IMR-90 (cell line): ENCODE measurements at regions not wholly inside any gene's neighbourhood (a gene's known extent, or its start where the extent isn't known, plus 50 kb on each side); places are given as distances from the start of the nearest gene placed in this dataset.

Experiments used
- ATAC-seq: fragments of 200-7000 bp; cut with Tn5 transposase; 2 replicates; pipeline ENCODE4 v1.9.1; 2020; ENCODE audit warnings: low read depth, mild to moderate bottlenecking, moderate library complexity
- BruUV-seq: library from RNA; stranded (reverse); fragments of 400-500 nt; replicated peaks from 2 replicates; lab custom pipeline; 2021; lab: Mats Ljungman, UMichigan
- CTCF ChIA-PET: fragments of 300-600 bp; formaldehyde crosslinking; extraction: SDS; loops from one replicate; lab custom pipeline; 2021; ENCODE audit warnings: antibody characterized with exemption; lab: Yijun Ruan, JAX
- POLR2A ChIA-PET: fragments of 300-600 bp; sonication (Branson Sonifier 250); formaldehyde crosslinking; loops from one replicate; lab custom pipeline; 2022; ENCODE audit warnings: antibody characterized with exemption; ENCODE audit not compliant: unreplicated experiment; lab: Charles Lee
- DNase-seq: peaks from one replicate; pipeline ENCODE4 v3.0.0; 2013
- H2AFZ ChIP-seq: replicated peaks from 2 replicates; pipeline ENCODE3; 2013; ENCODE audit warnings: low read length, mild to moderate bottlenecking; ENCODE audit not compliant: poor library complexity
- H2AK5ac ChIP-seq: 2 replicates; pipeline ENCODE4 v1.6.1; 2013; ENCODE audit warnings: low read depth, low read length, inconsistent platforms
- H2AK9ac ChIP-seq: replicated peaks from 2 replicates; pipeline ENCODE3; 2013; ENCODE audit warnings: mild to moderate bottlenecking, low read depth, low read length, moderate library complexity; ENCODE audit not compliant: poor library complexity
- H2BK120ac ChIP-seq: 2 replicates; pipeline ENCODE4 v1.6.1; 2013; ENCODE audit warnings: low read depth, low read length, inconsistent platforms
- H2BK15ac ChIP-seq: 3 replicates; pipeline ENCODE4 v1.6.1; 2013; ENCODE audit warnings: low read depth, low read length, inconsistent platforms
- H2BK20ac ChIP-seq: 2 replicates; pipeline ENCODE4 v1.6.1; 2013; ENCODE audit warnings: low read depth, mild to moderate bottlenecking, inconsistent platforms, low read length, moderate library complexity
- H2BK5ac ChIP-seq: 2 replicates; pipeline ENCODE4 v1.6.1; 2013; ENCODE audit warnings: mild to moderate bottlenecking, low read depth, low read length, inconsistent platforms; ENCODE audit not compliant: poor library complexity, severe bottlenecking
- H3K14ac ChIP-seq: replicated peaks from 2 replicates; pipeline ENCODE4 v1.6.1; 2013; ENCODE audit warnings: low read depth, low read length, inconsistent platforms
- H3K18ac ChIP-seq: 2 replicates; pipeline ENCODE4 v1.6.1; 2013; ENCODE audit warnings: low read depth, low read length, control low read depth
- H3K23ac ChIP-seq: 2 replicates; pipeline ENCODE4 v1.6.1; 2013; ENCODE audit warnings: low read depth, low read length, inconsistent platforms
- H3K27ac ChIP-seq: 2 replicates; pipeline ENCODE4 v1.5.1; 2013; ENCODE audit warnings: mild to moderate bottlenecking, control low read depth, low read length; ENCODE audit not compliant: insufficient read depth
- H3K27me3 ChIP-seq: 2 replicates; pipeline ENCODE4 v1.6.1; 2013; ENCODE audit warnings: low read length; ENCODE audit not compliant: control insufficient read depth, insufficient read depth
- H3K36me3 ChIP-seq: 2 replicates; pipeline ENCODE4 v1.6.1; 2013; ENCODE audit warnings: low read length, mixed read lengths; ENCODE audit not compliant: control insufficient read depth, insufficient read depth
- H3K4ac ChIP-seq: 2 replicates; pipeline ENCODE4 v1.6.1; 2013; ENCODE audit warnings: low read depth, low read length, inconsistent platforms
- H3K4me1 ChIP-seq: 2 replicates; pipeline ENCODE4 v1.6.1; 2013; ENCODE audit warnings: low read length, mixed read lengths; ENCODE audit not compliant: control insufficient read depth, insufficient read depth
- H3K4me2 ChIP-seq: 2 replicates; pipeline ENCODE4 v1.6.1; 2013; ENCODE audit warnings: low read depth, mild to moderate bottlenecking, control low read depth, low read length, moderate library complexity
- H3K4me3 ChIP-seq: 2 replicates; pipeline ENCODE4 v1.5.1; 2013; ENCODE audit warnings: low read depth, mild to moderate bottlenecking, control low read depth, low read length, moderate library complexity; ENCODE audit not compliant: insufficient read depth
- H3K56ac ChIP-seq: 2 replicates; pipeline ENCODE4 v1.6.1; 2013; ENCODE audit warnings: low read length, inconsistent platforms; ENCODE audit not compliant: insufficient read depth; ENCODE audit errors: extremely low read depth
- H3K79me1 ChIP-seq, 2 experiments: 2 replicates each; pipeline ENCODE4 v1.6.1; 2013; ENCODE audit warnings: low read length in 2 of 2, inconsistent platforms in 1 of 2, low read depth in 1 of 2
- H3K9ac ChIP-seq: 2 replicates; pipeline ENCODE4 v1.6.1; 2013; ENCODE audit warnings: low read depth, low read length, control low read depth
- H3K9me1 ChIP-seq: 2 replicates; pipeline ENCODE4 v1.6.1; 2013; ENCODE audit warnings: low read length, inconsistent platforms; ENCODE audit not compliant: insufficient read depth
- H3K9me3 ChIP-seq: 2 replicates; pipeline ENCODE4 v1.6.1; 2013; ENCODE audit warnings: low read length; ENCODE audit not compliant: control insufficient read depth, insufficient read depth
- H4K20me1 ChIP-seq: 2 replicates; pipeline ENCODE4 v1.6.1; 2013; ENCODE audit warnings: low read length, inconsistent platforms; ENCODE audit not compliant: insufficient read depth
- H4K5ac ChIP-seq: 2 replicates; pipeline ENCODE4 v1.6.1; 2013; ENCODE audit warnings: mild to moderate bottlenecking, low read depth, low read length, control low read depth
- H4K8ac ChIP-seq, 2 experiments: 2 replicates each; pipeline ENCODE4 v1.6.1; 2013; ENCODE audit warnings: low read depth in 2 of 2, low read length in 2 of 2, control low read depth in 1 of 2, inconsistent platforms in 1 of 2
- H4K91ac ChIP-seq: 2 replicates; pipeline ENCODE4 v1.6.1; 2013; ENCODE audit warnings: low read depth, low read length, inconsistent platforms; ENCODE audit not compliant: insufficient read depth
- BHLHE40 ChIP-seq: fragments of 150-350 bp; IDR thresholded peaks from 2 replicates; pipeline ENCODE4 v1.6.1; 2016; ENCODE audit warnings: mild to moderate bottlenecking, low read depth, low read length
- CEBPB ChIP-seq: IDR thresholded peaks from 2 replicates; pipeline ENCODE4 v1.6.1; 2012; ENCODE audit warnings: low read depth, low read length, improper control_type of control experiment
- CHD1 ChIP-seq: IDR thresholded peaks from 2 replicates; pipeline ENCODE4 v1.6.1; 2012; ENCODE audit warnings: low read depth, low read length, improper control_type of control experiment
- ELK1 ChIP-seq: fragments of 150-350 bp; IDR thresholded peaks from 2 replicates; pipeline ENCODE4 v1.6.1; 2016; ENCODE audit warnings: low read depth, mild to moderate bottlenecking, low read length, moderate library complexity, borderline replicate concordance
- FOS ChIP-seq: fragments of 150-350 bp; IDR thresholded peaks from 2 replicates; pipeline ENCODE4 v1.6.1; 2016; ENCODE audit warnings: low read depth, low read length
- MAFK ChIP-seq: IDR thresholded peaks from 2 replicates; pipeline ENCODE4 v1.6.1; 2012; ENCODE audit warnings: low read depth, low read length, improper control_type of control experiment
- MAZ ChIP-seq: IDR thresholded peaks from 2 replicates; pipeline ENCODE4 v1.6.1; 2012; ENCODE audit warnings: low read depth, mild to moderate bottlenecking, low read length, improper control_type of control experiment, moderate library complexity, borderline replicate concordance
- MXI1 ChIP-seq: IDR thresholded peaks from 2 replicates; pipeline ENCODE4 v1.6.1; 2012; ENCODE audit warnings: low read depth, mild to moderate bottlenecking, low read length, moderate library complexity, borderline replicate concordance
- NFE2L2 ChIP-seq: fragments of 150-350 bp; IDR thresholded peaks from 2 replicates; pipeline ENCODE4 v1.6.1; 2016; ENCODE audit warnings: low read depth, mild to moderate bottlenecking, low read length
- POLR2A ChIP-seq: IDR thresholded peaks from 2 replicates; pipeline ENCODE4 v1.6.1; 2012; ENCODE audit warnings: mild to moderate bottlenecking, low read depth, low read length
- RAD21 ChIP-seq: IDR thresholded peaks from 2 replicates; pipeline ENCODE4 v1.6.1; 2012; ENCODE audit warnings: low read length, improper control_type of control experiment
- RCOR1 ChIP-seq: IDR thresholded peaks from 2 replicates; pipeline ENCODE4 v1.6.1; 2012; ENCODE audit warnings: mild to moderate bottlenecking, low read length, improper control_type of control experiment; ENCODE audit not compliant: insufficient replicate concordance
- RFX5 ChIP-seq: IDR thresholded peaks from 2 replicates; pipeline ENCODE4 v1.8.0; 2012; ENCODE audit warnings: low read depth, mild to moderate bottlenecking, low read length, moderate library complexity
- SMC3 ChIP-seq: fragments of 150-350 bp; IDR thresholded peaks from 2 replicates; pipeline ENCODE4 v1.6.1; 2016; ENCODE audit warnings: low read depth, mild to moderate bottlenecking, antibody characterized with exemption, low read length, moderate library complexity
- USF2 ChIP-seq: fragments of 150-350 bp; IDR thresholded peaks from 2 replicates; pipeline ENCODE4 v1.6.1; 2017; ENCODE audit warnings: mild to moderate bottlenecking, antibody characterized with exemption, low read length, low read depth
- WGBS, 2 experiments: methylation state at CpG; one replicate each; pipeline versions ENCODE4 v1.1.5 to v1.1.7; 2013; ENCODE audit warnings: missing lambda C conversion rate in 2 of 2; ENCODE audit not compliant: insufficient read length in 1 of 2; ENCODE audit errors: extremely low coverage in 2 of 2; 5-methylcytosine and 5-hydroxymethylcytosine counted together
- dilution Hi-C: fragments of 300-500 bp; cut with HindIII; formaldehyde crosslinking; loops from one replicate; pipeline ENCODE4 v1.14.3; 2018; ENCODE audit warnings: low sequenced_read_pairs; ENCODE audit not compliant: unreplicated experiment
- in situ Hi-C: fragments of 300-500 bp; cut with MboI; formaldehyde crosslinking; loops from 3 replicates; pipeline ENCODE4 v1.14.3; 2019; ENCODE audit warnings: low sequenced_read_pairs, inconsistent platforms, mixed read lengths
- intact Hi-C: fragments of 100-400 bp; cut with micrococcal nuclease; formaldehyde crosslinking; loops from 2 replicates; pipeline ENCODE4 v1.10.0; 2022
- TF ChIP-seq, protein P1 (sequence below): conservative IDR thresholded peaks from 2 replicates; pipeline ENCODE4 v1.5.1; 2012; ENCODE audit warnings: mild to moderate bottlenecking, low read depth, low read length, improper control_type of control experiment

DNA sequence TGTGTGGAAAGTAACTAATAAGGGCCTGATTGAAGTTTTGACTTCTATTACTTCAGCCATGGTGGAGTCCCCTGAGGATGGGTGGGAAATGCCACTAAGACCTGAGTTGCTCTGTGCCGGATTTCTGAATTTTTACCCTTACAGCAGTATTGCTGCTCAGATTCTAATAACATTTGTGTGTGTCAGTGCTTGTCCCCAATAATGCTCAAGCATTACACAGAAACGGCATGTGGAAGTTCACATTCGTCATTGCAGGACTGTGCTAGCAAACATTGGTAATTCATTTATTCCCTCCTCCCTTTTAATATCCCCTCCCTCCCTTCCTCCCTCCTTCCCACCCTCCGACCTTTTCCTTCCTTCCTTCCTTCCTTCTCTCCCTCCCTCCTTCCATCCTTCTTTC lies 484.5 kb upstream of the ONECUT1 start:
- no peaks in the 10 kb centered on the region for H3K4me1 ChIP-seq
- no peak overlapping the region for H3K18ac ChIP-seq
- peaks cover 4% of the 10 kb centered on the region; the same call in 1 of the 2 replicates for H3K9me3 ChIP-seq
- no peak overlapping the region for H3K27ac ChIP-seq
- ATAC-seq (no peak), DNase-seq (no peak)
- H2AK5ac ChIP-seq = no peak overlapping the region
- CTCF ChIA-PET = no interaction called here
- 14 to 83% methylated on average over 1 of the region's 4 CpGs for WGBS, 2 experiments
- no peak overlapping the region for H3K9ac ChIP-seq
- no peaks in the 10 kb centered on the region for H3K27me3 ChIP-seq
- TF ChIP-seq MAFK (no peak), NFE2L2 (no peak), CEBPB (no peak), RAD21 (no peak), RFX5 (no peak), POLR2A (no peak), ELK1 (no peak), SMC3 (no peak), RCOR1 (no peak), FOS (no peak), MXI1 (no peak), BHLHE40 (no peak), CHD1 (no peak), MAZ (no peak), USF2 (no peak)
- TF ChIP-seq, protein P1, sequence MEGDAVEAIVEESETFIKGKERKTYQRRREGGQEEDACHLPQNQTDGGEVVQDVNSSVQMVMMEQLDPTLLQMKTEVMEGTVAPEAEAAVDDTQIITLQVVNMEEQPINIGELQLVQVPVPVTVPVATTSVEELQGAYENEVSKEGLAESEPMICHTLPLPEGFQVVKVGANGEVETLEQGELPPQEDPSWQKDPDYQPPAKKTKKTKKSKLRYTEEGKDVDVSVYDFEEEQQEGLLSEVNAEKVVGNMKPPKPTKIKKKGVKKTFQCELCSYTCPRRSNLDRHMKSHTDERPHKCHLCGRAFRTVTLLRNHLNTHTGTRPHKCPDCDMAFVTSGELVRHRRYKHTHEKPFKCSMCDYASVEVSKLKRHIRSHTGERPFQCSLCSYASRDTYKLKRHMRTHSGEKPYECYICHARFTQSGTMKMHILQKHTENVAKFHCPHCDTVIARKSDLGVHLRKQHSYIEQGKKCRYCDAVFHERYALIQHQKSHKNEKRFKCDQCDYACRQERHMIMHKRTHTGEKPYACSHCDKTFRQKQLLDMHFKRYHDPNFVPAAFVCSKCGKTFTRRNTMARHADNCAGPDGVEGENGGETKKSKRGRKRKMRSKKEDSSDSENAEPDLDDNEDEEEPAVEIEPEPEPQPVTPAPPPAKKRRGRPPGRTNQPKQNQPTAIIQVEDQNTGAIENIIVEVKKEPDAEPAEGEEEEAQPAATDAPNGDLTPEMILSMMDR = no peak
- H4K5ac ChIP-seq = no peak overlapping the region
- H2AK9ac ChIP-seq = no peak overlapping the region
- no peak overlapping the region for H2BK5ac ChIP-seq
- dilution Hi-C loops (no loop called here), in situ Hi-C loops (no loop called here), intact Hi-C loops (no loop called here)
- H3K9me1 ChIP-seq = no peaks in the 10 kb centered on the region
- BruUV-seq = no TSS peak
- H2BK15ac ChIP-seq = no peak overlapping the region
- no peaks in the 10 kb centered on the region for H3K79me1 ChIP-seq
- H2BK20ac ChIP-seq = no peak overlapping the region
- no peak overlapping the region for H3K4ac ChIP-seq
- H4K20me1 ChIP-seq = no peaks in the 10 kb centered on the region
- no peak overlapping the region for H4K91ac ChIP-seq
- no peak overlapping the region for H2AFZ ChIP-seq
- POLR2A ChIA-PET = no interaction called here
- no peak overlapping the region for H3K56ac ChIP-seq
- no peak overlapping the region for H3K4me2 ChIP-seq
- H3K36me3 ChIP-seq = no peaks in the 10 kb centered on the region
- no peak overlapping the region for H4K8ac ChIP-seq
- H3K23ac ChIP-seq = no peak overlapping the region
- no peak overlapping the region for H3K14ac ChIP-seq
- H2BK120ac ChIP-seq = no peak overlapping the region
- H3K4me3 ChIP-seq = no peak overlapping the region
